Breast epithelium (tissue), 4 donors: ENCODE measurements at regions not wholly inside any gene's neighbourhood (a gene's known extent, or its start where the extent isn't known, plus 50 kb on each side); places are given as distances from the start of the nearest gene placed in this dataset.

Experiments
- DNase-seq, 2 donors: peaks; one replicate each; pipeline ENCODE4 v3.0.0-alpha.2; 2019; ENCODE audit warnings: low spot score in 2 of 2
- H3K27ac ChIP-seq, 2 donors: fragments of 200-600 bp; sonication (generic) in 1 of 2; one replicate each; pipeline ENCODE4 v1.5.1; 2016 to 2019; ENCODE audit warnings: mild to moderate bottlenecking in 1 of 2
- H3K27me3 ChIP-seq, 2 donors: fragments of 200-600 bp; sonication (generic) in 1 of 2; one replicate each; pipeline versions ENCODE4 v1.5.1 to v1.6.0; 2017 to 2019; ENCODE audit warnings: control low read depth in 1 of 2, mild to moderate bottlenecking in 1 of 2
- H3K36me3 ChIP-seq: fragments of 200-600 bp; one replicate; pipeline ENCODE4 v1.5.1; 2019
- H3K4me1 ChIP-seq, 2 donors: fragments of 200-600 bp; sonication (generic); one replicate each; pipeline ENCODE4 v1.5.1; 2016 to 2019; ENCODE audit warnings: control low read depth in 1 of 2
- H3K4me3 ChIP-seq, 3 donors: fragments of 200-600 bp; sonication (generic); 1 replicate in 2 of 3; 2 replicates in 1 of 3; pipeline ENCODE4 v1.5.1; 2016 to 2019; ENCODE audit warnings: mild to moderate bottlenecking in 3 of 3, moderate library complexity in 2 of 3
- H3K9me3 ChIP-seq, 2 donors: fragments of 200-600 bp; sonication (generic) in 1 of 2; one replicate each; pipeline ENCODE4 v1.5.1; 2016 to 2019; ENCODE audit warnings: control low read depth in 1 of 2
- POLR2A ChIP-seq: fragments of 450-650 bp; IDR thresholded peaks from one replicate; pipeline ENCODE4 v1.6.1; 2016; ENCODE audit warnings: antibody characterized with exemption, mild to moderate bottlenecking, moderate library complexity
- POLR2AphosphoS5 ChIP-seq, 3 donors: sonication (generic); formaldehyde crosslinking; IDR thresholded peaks; one replicate each; pipeline ENCODE4 v1.6.1; 2017; ENCODE audit warnings: antibody characterized with exemption in 3 of 3
- intact Hi-C: fragments of 100-400 bp; cut with DNase I; formaldehyde crosslinking; loops from one replicate; pipeline ENCODE4 v1.15.1; 2023; ENCODE audit warnings: low total_unique reads
- TF ChIP-seq, protein P1 (sequence below), 3 donors: fragments of 450-650 bp; IDR thresholded peaks; one replicate each; pipeline ENCODE4 v1.5.1; 2016 to 2017; ENCODE audit warnings: antibody characterized with exemption in 3 of 3, mild to moderate bottlenecking in 3 of 3, moderate library complexity in 3 of 3

DNA sequence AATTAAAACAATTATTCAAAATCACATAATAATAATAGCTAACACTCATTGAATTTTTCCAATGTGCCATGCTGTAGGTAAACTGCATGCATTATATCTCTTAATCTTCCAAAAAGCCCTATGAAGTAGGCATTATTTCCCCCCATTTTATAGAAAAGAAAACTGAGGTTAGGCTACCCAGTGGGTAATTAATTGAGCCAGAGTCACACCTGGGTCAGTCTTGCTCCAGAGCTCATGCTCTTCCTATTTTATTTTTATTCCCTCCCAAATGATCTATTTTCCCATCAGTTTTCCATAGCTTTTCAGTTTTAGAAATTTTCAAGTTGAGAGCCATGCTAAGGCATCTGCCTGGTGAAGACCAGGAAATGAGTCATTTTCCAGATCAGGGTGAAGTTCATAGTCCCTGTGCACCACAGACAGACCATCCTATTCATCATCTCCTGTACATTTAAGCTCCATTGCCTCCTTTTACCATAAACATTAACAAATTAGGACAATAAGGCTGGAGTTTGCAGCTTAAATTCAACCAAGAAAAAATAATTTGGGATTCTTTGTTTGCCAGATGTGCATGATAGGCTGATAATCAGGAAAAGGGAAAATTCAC is 417.3 kb downstream of the OTOL1 start:
- Histone ChIP-seq H3K27me3 (no peaks in the 10 kb centered on the region), H3K36me3 (no peaks in the 10 kb centered on the region), H3K9me3 (no peaks in the 10 kb centered on the region), H3K4me1 (no peaks in the 10 kb centered on the region), H3K4me3 (no peak overlapping the region), H3K27ac (no peak overlapping the region)
- TF ChIP-seq, protein P1, sequence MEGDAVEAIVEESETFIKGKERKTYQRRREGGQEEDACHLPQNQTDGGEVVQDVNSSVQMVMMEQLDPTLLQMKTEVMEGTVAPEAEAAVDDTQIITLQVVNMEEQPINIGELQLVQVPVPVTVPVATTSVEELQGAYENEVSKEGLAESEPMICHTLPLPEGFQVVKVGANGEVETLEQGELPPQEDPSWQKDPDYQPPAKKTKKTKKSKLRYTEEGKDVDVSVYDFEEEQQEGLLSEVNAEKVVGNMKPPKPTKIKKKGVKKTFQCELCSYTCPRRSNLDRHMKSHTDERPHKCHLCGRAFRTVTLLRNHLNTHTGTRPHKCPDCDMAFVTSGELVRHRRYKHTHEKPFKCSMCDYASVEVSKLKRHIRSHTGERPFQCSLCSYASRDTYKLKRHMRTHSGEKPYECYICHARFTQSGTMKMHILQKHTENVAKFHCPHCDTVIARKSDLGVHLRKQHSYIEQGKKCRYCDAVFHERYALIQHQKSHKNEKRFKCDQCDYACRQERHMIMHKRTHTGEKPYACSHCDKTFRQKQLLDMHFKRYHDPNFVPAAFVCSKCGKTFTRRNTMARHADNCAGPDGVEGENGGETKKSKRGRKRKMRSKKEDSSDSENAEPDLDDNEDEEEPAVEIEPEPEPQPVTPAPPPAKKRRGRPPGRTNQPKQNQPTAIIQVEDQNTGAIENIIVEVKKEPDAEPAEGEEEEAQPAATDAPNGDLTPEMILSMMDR (IDR thresholded peaks at IDR 0.05), result no peak
- TF ChIP-seq POLR2A, result no peak
- TF ChIP-seq POLR2AphosphoS5 (IDR thresholded peaks at IDR 0.05), result no peak
- DNase-seq, result no peak
- intact Hi-C loops, result no loop called here

GRCh38 chr3:161914703-161915417 is 418.3 kb downstream of the OTOL1 start:
- no peak for DNase-seq
- Histone ChIP-seq H3K36me3 (no peaks in the 10 kb centered on the region), H3K4me1 (no peaks in the 10 kb centered on the region), H3K27me3 (no peaks in the 10 kb centered on the region), H3K27ac (no peak overlapping the region), H3K9me3 (no peaks in the 10 kb centered on the region), H3K4me3 (no peak overlapping the region)
- intact Hi-C loops, result no loop called here
- TF ChIP-seq POLR2AphosphoS5 (IDR thresholded peaks at IDR 0.05), result no peak
- TF ChIP-seq POLR2A, result no peak
- TF ChIP-seq, protein P1 (IDR thresholded peaks at IDR 0.05), result no peak

DNA sequence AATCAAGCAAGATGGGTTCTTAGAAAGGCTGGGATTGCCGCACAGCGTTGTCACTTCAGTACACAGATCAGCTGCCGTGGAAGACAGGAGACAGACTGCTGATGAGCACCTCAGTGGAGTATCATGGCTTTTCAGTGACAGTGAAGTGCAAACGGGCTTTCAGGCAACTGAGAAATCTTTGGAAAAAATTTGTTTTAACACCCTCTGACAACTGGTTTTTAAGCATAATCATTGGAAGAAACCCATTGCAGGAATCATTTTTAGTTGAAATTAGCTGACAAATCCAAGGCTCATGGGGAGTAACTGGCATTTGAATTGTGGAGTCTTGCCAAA is 418.8 kb downstream of the OTOL1 start:
- Histone ChIP-seq H3K27me3 (no peaks in the 10 kb centered on the region), H3K36me3 (no peaks in the 10 kb centered on the region), H3K27ac (no peak overlapping the region), H3K4me1 (no peaks in the 10 kb centered on the region), H3K4me3 (no peak overlapping the region), H3K9me3 (no peaks in the 10 kb centered on the region)
- TF ChIP-seq POLR2AphosphoS5 (IDR thresholded peaks at IDR 0.05) (no peak), POLR2A (no peak)
- TF ChIP-seq, protein P1 (IDR thresholded peaks at IDR 0.05), result no peak
- DNase-seq, result no peak
- intact Hi-C loops, result no loop called here

GRCh38 chr3:161920196-161920595 is 423.6 kb downstream of the OTOL1 start:
- Histone ChIP-seq H3K27ac (no peak overlapping the region), H3K9me3 (no peaks in the 10 kb centered on the region), H3K4me1 (no peaks in the 10 kb centered on the region), H3K4me3 (no peak overlapping the region), H3K36me3 (no peaks in the 10 kb centered on the region), H3K27me3 (no peaks in the 10 kb centered on the region)
- TF ChIP-seq POLR2A (no peak), POLR2AphosphoS5 (IDR thresholded peaks at IDR 0.05) (no peak)
- TF ChIP-seq, protein P1 (IDR thresholded peaks at IDR 0.05), result no peak
- DNase-seq, result no peak
- intact Hi-C loops, result no loop called here

DNA sequence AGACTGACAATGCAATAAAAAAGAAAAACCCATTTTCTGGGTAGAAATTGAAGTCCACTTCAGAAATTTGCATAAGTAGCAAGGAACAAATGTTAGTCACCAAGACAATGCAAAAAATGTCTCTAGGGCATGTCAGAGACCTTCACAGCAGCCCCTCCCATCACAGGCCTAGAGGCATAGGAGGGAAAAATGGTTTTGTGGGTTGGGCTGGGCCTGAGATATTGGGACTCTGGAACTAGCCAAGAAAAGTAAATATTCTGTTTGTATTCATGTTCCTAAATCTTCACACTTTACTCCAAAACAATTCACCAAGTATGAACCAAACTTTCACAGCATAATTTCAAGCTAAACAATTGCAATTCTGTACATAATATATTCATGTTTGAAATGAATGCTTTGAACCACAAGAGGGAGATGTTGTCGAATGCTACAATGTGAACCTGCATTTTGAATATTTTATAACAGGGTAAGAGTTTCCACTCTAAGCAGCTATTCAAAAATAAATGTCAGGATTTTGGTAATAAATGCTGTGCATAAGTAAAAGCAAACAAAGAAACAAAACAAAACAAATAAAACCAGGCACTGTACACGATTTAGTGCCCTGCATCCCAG is 429.2 kb downstream of the OTOL1 start:
- Histone ChIP-seq H3K27ac (no peak overlapping the region), H3K4me1 (no peaks in the 10 kb centered on the region), H3K27me3 (no peaks in the 10 kb centered on the region), H3K36me3 (no peaks in the 10 kb centered on the region), H3K9me3 (peaks cover 0 to 5% of the 10 kb centered on the region in 2 donors), H3K4me3 (no peak overlapping the region)
- DNase-seq, result no peak
- intact Hi-C loops, result no loop called here
- TF ChIP-seq POLR2AphosphoS5 (IDR thresholded peaks at IDR 0.05) (no peak), POLR2A (no peak)
- TF ChIP-seq, protein P1 (IDR thresholded peaks at IDR 0.05), result no peak
